GM12878 (cell line): ENCODE measurements at regions not wholly inside any gene's neighbourhood (a gene's known extent, or its start where the extent isn't known, plus 50 kb on each side); places are given as distances from the start of the nearest gene placed in this dataset.

Experiments
- ATF7 ChIP-seq: fragments of 450-650 bp; IDR thresholded peaks from 2 replicates; pipeline ENCODE4 v1.6.1; 2016; ENCODE audit warnings: low read depth, mild to moderate bottlenecking
- BACH1 ChIP-seq: fragments of 450-650 bp; IDR thresholded peaks from 2 replicates; pipeline ENCODE4 v1.6.1; 2017; ENCODE audit warnings: mild to moderate bottlenecking, borderline replicate concordance
- BCL11A ChIP-seq: IDR thresholded peaks from 2 replicates; pipeline ENCODE4 v1.6.1; 2011; ENCODE audit warnings: low read depth, low read length
- CEBPZ ChIP-seq: fragments of 150-350 bp; IDR thresholded peaks from 2 replicates; pipeline ENCODE4 v1.6.1; 2016; ENCODE audit warnings: low read depth, low read length
- CUX1 ChIP-seq: IDR thresholded peaks from 2 replicates; pipeline ENCODE4 v1.6.1; 2012; ENCODE audit warnings: improper control_type of control experiment, low read depth, low read length; ENCODE audit not compliant: insufficient replicate concordance
- EED ChIP-seq: sonication (generic); IDR thresholded peaks from 2 replicates; pipeline ENCODE4 v1.6.1; 2016; ENCODE audit warnings: antibody characterized with exemption, low read depth
- FOXM1 ChIP-seq: IDR thresholded peaks from 2 replicates; pipeline ENCODE4 v1.6.1; 2012; ENCODE audit warnings: low read depth, mild to moderate bottlenecking, inconsistent platforms, low read length, moderate library complexity
- GABPA ChIP-seq: IDR thresholded peaks from 2 replicates; pipeline ENCODE4 v1.6.1; 2014; ENCODE audit warnings: antibody characterized with exemption, low read depth, mild to moderate bottlenecking, inconsistent platforms
- HDGF ChIP-seq: fragments of 450-650 bp; IDR thresholded peaks from 2 replicates; pipeline ENCODE4 v1.6.1; 2016; ENCODE audit warnings: antibody characterized with exemption
- MTA2 ChIP-seq: fragments of 450-650 bp; IDR thresholded peaks from 2 replicates; pipeline ENCODE4 v1.6.1; 2016; ENCODE audit warnings: low read depth, mild to moderate bottlenecking, moderate library complexity
- NBN ChIP-seq: fragments of 450-650 bp; IDR thresholded peaks from 2 replicates; pipeline ENCODE4 v1.6.1; 2016
- NFYB ChIP-seq: IDR thresholded peaks from 2 replicates; pipeline ENCODE4 v1.6.1; 2011; ENCODE audit warnings: low read depth, mild to moderate bottlenecking, low read length, improper control_type of control experiment, moderate library complexity; ENCODE audit not compliant: insufficient read depth
- PAX8 ChIP-seq: fragments of 450-650 bp; IDR thresholded peaks from 2 replicates; pipeline ENCODE4 v1.6.1; 2017; ENCODE audit warnings: mild to moderate bottlenecking, moderate library complexity
- PKNOX1 ChIP-seq: fragments of 450-650 bp; IDR thresholded peaks from 2 replicates; pipeline ENCODE4 v1.6.1; 2016; ENCODE audit warnings: mild to moderate bottlenecking
- SKIL ChIP-seq: fragments of 450-650 bp; IDR thresholded peaks from 2 replicates; pipeline ENCODE4 v1.6.1; 2017; ENCODE audit warnings: mild to moderate bottlenecking, low read depth, inconsistent platforms; ENCODE audit not compliant: poor library complexity, severe bottlenecking
- SMARCA5 ChIP-seq: fragments of 450-650 bp; IDR thresholded peaks from 2 replicates; pipeline ENCODE4 v1.6.1; 2017; ENCODE audit warnings: mild to moderate bottlenecking
- SPI1 ChIP-seq: IDR thresholded peaks from 2 replicates; pipeline ENCODE4 v1.6.1; 2011; ENCODE audit warnings: low read depth, mild to moderate bottlenecking, low read length, moderate library complexity, borderline replicate concordance; ENCODE audit not compliant: insufficient read depth
- TCF12 ChIP-seq: IDR thresholded peaks from 2 replicates; pipeline ENCODE4 v1.6.1; 2011; ENCODE audit warnings: low read depth, mild to moderate bottlenecking, low read length
- ZNF24 ChIP-seq: fragments of 450-650 bp; IDR thresholded peaks from 2 replicates; pipeline ENCODE4 v1.6.1; 2017; ENCODE audit warnings: antibody characterized with exemption, mild to moderate bottlenecking

GRCh38 chr15:35136321-35137189 is 51.5 kb upstream of the NANOGP8 start (continued):
- TF ChIP-seq SKIL: peak; percentile 88
- peak; percentile 78; the same call in 1 of the 2 replicates for TF ChIP-seq TCF12
- TF ChIP-seq EED: peak; percentile 82
- TF ChIP-seq CEBPZ: no peak
- TF ChIP-seq ZNF24: peak; percentile 76
- TF ChIP-seq HDGF: no peak
- no peak for TF ChIP-seq PAX8
- peak; percentile 78 for TF ChIP-seq NBN
- TF ChIP-seq GABPA: no peak
- TF ChIP-seq SMARCA5: no peak
- peak; percentile 97 for TF ChIP-seq BCL11A
- TF ChIP-seq SPI1: peak; percentile 99
- TF ChIP-seq ATF7: peak; percentile 75
- TF ChIP-seq NFYB: peak; percentile 31; the same call in 1 of the 2 replicates
- TF ChIP-seq MTA2: peak; percentile 97
- TF ChIP-seq CUX1: peak; percentile 81
- peak; percentile 35; the same call in 1 of the 2 replicates for TF ChIP-seq PKNOX1
- TF ChIP-seq BACH1: peak; percentile 77; the same call in 1 of the 2 replicates
- TF ChIP-seq FOXM1: peak; percentile 93
